H1 (cell line): ENCODE measurements at regions not wholly inside any gene's neighbourhood (a gene's known extent, or its start where the extent isn't known, plus 50 kb on each side); places are given as distances from the start of the nearest gene placed in this dataset.

ENCODE experiments used
- CTCF ChIA-PET: fragments of 300-600 bp; sonication (Branson Sonifier 250); formaldehyde crosslinking; loops from one replicate; lab custom pipeline; 2021; ENCODE audit not compliant: partially characterized antibody; lab: Charles Lee
- POLR2A ChIA-PET: fragments of 300-600 bp; sonication (Branson Sonifier 250); formaldehyde crosslinking; loops from one replicate; lab custom pipeline; 2021; ENCODE audit warnings: inconsistent platforms; ENCODE audit not compliant: partially characterized antibody; lab: Charles Lee
- DNase-seq, 2 experiments: peaks; one replicate each; pipeline versions ENCODE4 v3.0.0 to v3.0.0-alpha.2; 2010 to 2022; ENCODE audit warnings: low spot score in 2 of 2, low read depth in 1 of 2, mixed read lengths in 1 of 2
- FAIRE-seq: peaks from 2 replicates; lab custom pipeline; 2011; peaks lifted over from hg19 to GRCh38; lab: Jason Lieb, UNC
- H2AFZ ChIP-seq: 2 replicates; pipeline ENCODE4 v1.8.1; 2012; ENCODE audit warnings: low read length, inconsistent platforms
- H2AK5ac ChIP-seq: 2 replicates; pipeline ENCODE4 v1.6.1; 2013; ENCODE audit warnings: low read depth, low read length
- H2BK120ac ChIP-seq: replicated peaks from 2 replicates; pipeline ENCODE3; 2013; ENCODE audit warnings: low read depth, low read length, inconsistent platforms
- H2BK12ac ChIP-seq: 2 replicates; pipeline ENCODE4 v1.6.1; 2013; ENCODE audit warnings: low read depth, low read length
- H2BK15ac ChIP-seq: 2 replicates; pipeline ENCODE4 v1.6.1; 2013; ENCODE audit warnings: low read length
- H2BK20ac ChIP-seq: 2 replicates; pipeline ENCODE4 v1.6.1; 2013; ENCODE audit warnings: low read length
- H2BK5ac ChIP-seq: 2 replicates; pipeline ENCODE4 v1.6.1; 2013; ENCODE audit warnings: low read depth, low read length
- H3K14ac ChIP-seq: 2 replicates; pipeline ENCODE4 v1.6.1; 2013; ENCODE audit warnings: inconsistent platforms; ENCODE audit not compliant: insufficient read length
- H3K18ac ChIP-seq: 2 replicates; pipeline ENCODE4 v1.6.1; 2013; ENCODE audit warnings: low read length; ENCODE audit errors: extremely low read depth
- H3K23ac ChIP-seq: 2 replicates; pipeline ENCODE4 v1.6.1; 2013; ENCODE audit warnings: inconsistent platforms; ENCODE audit not compliant: insufficient read length
- H3K23me2 ChIP-seq: 2 replicates; pipeline ENCODE4 v1.6.1; 2013; ENCODE audit warnings: low read depth, low read length
- H3K27ac ChIP-seq: 2 replicates; pipeline ENCODE4 v1.6.1; 2011; ENCODE audit warnings: low read depth, low read length, inconsistent platforms
- H3K27me3 ChIP-seq, 4 experiments: replicated peaks in 1 of 4; 1 replicate in 1 of 4; 2 replicates in 3 of 4; pipeline versions ENCODE4 v1.6.1 to v1.8.1; 2011 to 2013; ENCODE audit warnings: low read length in 3 of 4, mild to moderate bottlenecking in 3 of 4, inconsistent platforms in 2 of 4, mixed read lengths in 2 of 4, moderate library complexity in 1 of 4; ENCODE audit not compliant: control insufficient read depth in 3 of 4, insufficient read depth in 3 of 4; ENCODE audit errors: extremely low read depth in 1 of 4
- H3K36me3 ChIP-seq, 4 experiments: 2 replicates each; pipeline versions ENCODE4 v1.6.1 to v1.8.1; 2011 to 2013; ENCODE audit warnings: mild to moderate bottlenecking in 4 of 4, low read length in 3 of 4, moderate library complexity in 2 of 4, control low read depth in 1 of 4, inconsistent platforms in 1 of 4; ENCODE audit not compliant: insufficient read depth in 4 of 4, control insufficient read depth in 2 of 4
- H3K4ac ChIP-seq: replicated peaks from 2 replicates; pipeline ENCODE3; 2013; ENCODE audit warnings: low read length, low read depth, mixed read lengths, inconsistent platforms; ENCODE audit not compliant: insufficient read length
- H3K4me1 ChIP-seq, 4 experiments: replicated peaks in 1 of 4; 1 replicate in 1 of 4; 2 replicates in 3 of 4; pipeline versions ENCODE4 v1.6.1 to v1.8.1; 2011 to 2013; ENCODE audit warnings: low read length in 3 of 4, inconsistent platforms in 2 of 4, mixed read lengths in 1 of 4; ENCODE audit not compliant: insufficient read depth in 4 of 4, control insufficient read depth in 3 of 4
- H3K4me2 ChIP-seq, 2 experiments: 2 replicates each; pipeline versions ENCODE4 v1.6.1 to v1.8.1; 2011 to 2013; ENCODE audit warnings: low read depth in 2 of 2, low read length in 2 of 2, control low read depth in 1 of 2, inconsistent platforms in 1 of 2, mild to moderate bottlenecking in 1 of 2; ENCODE audit not compliant: insufficient read depth in 1 of 2
- H3K4me3 ChIP-seq, 4 experiments: fragments of 200-600, 300-600 bp in 1 of 4; sonication (generic), shearing (Covaris generic), sonication (Bioruptor Twin) in 1 of 4; 2 replicates each; pipeline versions ENCODE4 v1.5.1 to v1.8.1; 2011 to 2016; ENCODE audit warnings: low read length in 4 of 4, low read depth in 3 of 4, control low read depth in 2 of 4, inconsistent platforms in 2 of 4, mild to moderate bottlenecking in 2 of 4, mixed read lengths in 1 of 4, moderate library complexity in 1 of 4; ENCODE audit not compliant: insufficient read depth in 2 of 4; ENCODE audit errors: extremely low read depth in 1 of 4
- H3K56ac ChIP-seq: replicated peaks from 2 replicates; pipeline ENCODE3; 2013; ENCODE audit warnings: low read depth, mild to moderate bottlenecking, mixed read lengths, low read length, inconsistent platforms; ENCODE audit not compliant: insufficient read length
- H3K79me1 ChIP-seq: 2 replicates; pipeline ENCODE4 v1.6.1; 2013; ENCODE audit warnings: low read depth, low read length, control low read depth
- H3K79me2 ChIP-seq, 2 experiments: 2 replicates each; pipeline versions ENCODE4 v1.6.1 to v1.8.1; 2012 to 2013; ENCODE audit warnings: low read length in 2 of 2, mild to moderate bottlenecking in 2 of 2, inconsistent platforms in 1 of 2; ENCODE audit not compliant: insufficient read depth in 2 of 2, control insufficient read depth in 1 of 2
- H3K9ac ChIP-seq, 4 experiments: replicated peaks in 1 of 4; 1 replicate in 1 of 4; 2 replicates in 3 of 4; pipeline versions ENCODE4 v1.6.1 to v1.8.1; 2011 to 2013; ENCODE audit warnings: low read depth in 3 of 4, low read length in 3 of 4, control low read depth in 2 of 4, mild to moderate bottlenecking in 2 of 4, moderate library complexity in 2 of 4, inconsistent platforms in 1 of 4; ENCODE audit errors: extremely low read depth in 1 of 4
- H3K9me3 ChIP-seq, 2 experiments: 2 replicates each; pipeline versions ENCODE4 v1.6.1 to v1.8.1; 2012 to 2013; ENCODE audit warnings: mild to moderate bottlenecking in 2 of 2, moderate library complexity in 2 of 2, control low read depth in 1 of 2, inconsistent platforms in 1 of 2, low read depth in 1 of 2, low read length in 1 of 2, mixed read lengths in 1 of 2; ENCODE audit not compliant: insufficient read depth in 2 of 2
- H4K20me1 ChIP-seq, 2 experiments: replicated peaks in 1 of 2; 2 replicates each; pipeline versions ENCODE3 to v1.8.1; 2011 to 2013; ENCODE audit warnings: inconsistent platforms in 2 of 2, low read length in 2 of 2, mild to moderate bottlenecking in 1 of 2; ENCODE audit not compliant: insufficient read depth in 2 of 2, control insufficient read depth in 1 of 2
- H4K5ac ChIP-seq: 2 replicates; pipeline ENCODE4 v1.6.1; 2013; ENCODE audit warnings: low read length, low read depth, mixed read lengths, inconsistent platforms; ENCODE audit not compliant: insufficient read length
- H4K8ac ChIP-seq: 2 replicates; pipeline ENCODE4 v1.8.0; 2013; ENCODE audit warnings: mild to moderate bottlenecking, moderate library complexity, low read length, inconsistent platforms; ENCODE audit not compliant: insufficient read depth; ENCODE audit errors: extremely low read depth
- H4K91ac ChIP-seq: replicated peaks from 2 replicates; pipeline ENCODE3; 2013; ENCODE audit warnings: low read length, mixed read lengths, inconsistent platforms; ENCODE audit not compliant: insufficient read length
- CHD2 ChIP-seq: IDR thresholded peaks from 2 replicates; pipeline ENCODE4 v1.6.1; 2012; ENCODE audit warnings: low read length, improper control_type of control experiment
- KDM1A ChIP-seq: fragments of 200-600, 300-600 bp; sonication (generic); IDR thresholded peaks from 2 replicates; pipeline ENCODE4 v1.7.1; 2016; ENCODE audit warnings: mild to moderate bottlenecking, low read length, borderline replicate concordance
- WGBS, 2 experiments: shearing (Covaris generic) in 1 of 2; methylation state at CpG; one replicate each; pipeline versions ENCODE4 v1.1.6 to v1.1.7; 2013 to 2015; ENCODE audit warnings: low lambda C conversion rate in 2 of 2, mixed read lengths in 2 of 2, inconsistent platforms in 1 of 2, low coverage in 1 of 2, missing lambda C conversion rate in 1 of 2; ENCODE audit not compliant: insufficient replicate concordance in 2 of 2, insufficient coverage in 1 of 2, insufficient read length in 1 of 2; ENCODE audit errors: extremely low coverage in 1 of 2, missing lambda C conversion rate in 1 of 2; 5-methylcytosine and 5-hydroxymethylcytosine counted together

DNA sequence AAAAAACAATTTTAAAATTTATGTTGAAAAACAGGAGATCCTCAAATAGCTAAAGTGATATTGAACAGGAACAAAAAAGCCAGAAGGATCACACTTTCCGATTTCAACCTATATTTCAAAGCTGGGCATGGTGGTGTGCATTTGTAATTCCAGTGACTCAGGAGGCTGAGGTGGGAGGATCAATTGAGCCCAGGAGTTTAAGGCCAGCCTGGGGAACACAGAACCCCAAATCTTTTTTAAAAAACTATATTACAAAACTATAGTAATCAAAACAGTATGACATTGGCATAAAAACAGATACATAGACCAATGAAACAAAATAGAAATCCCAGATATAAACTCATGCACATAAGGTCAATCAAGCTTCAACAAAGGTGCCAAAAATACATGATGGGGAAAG lies 68.4 kb downstream of the MEX3B start:
- H3K27me3 ChIP-seq, result no peaks in the 10 kb centered on the region
- peaks cover 0 to 6% of the 10 kb centered on the region in 2 experiments; a peak in 2 of 4 replicates for H3K9me3 ChIP-seq
- no peaks in the 10 kb centered on the region for H4K20me1 ChIP-seq
- no peak overlapping the region for H3K4ac ChIP-seq
- no peak overlapping the region for H3K23ac ChIP-seq
- H3K27ac ChIP-seq, result no peak overlapping the region
- H3K36me3 ChIP-seq, result peaks cover 0 to 3% (median 0%) of the 10 kb centered on the region in 4 experiments; a peak in 1 of 8 replicates
- H2BK5ac ChIP-seq, result no peak overlapping the region
- no peak overlapping the region for H2AK5ac ChIP-seq
- H2BK20ac ChIP-seq, result no peak overlapping the region
- no peak overlapping the region for H3K4me2 ChIP-seq
- no peak overlapping the region for H2BK120ac ChIP-seq
- POLR2A ChIA-PET, result no interaction called here
- no peaks in the 10 kb centered on the region for H3K4me1 ChIP-seq
- H2BK12ac ChIP-seq, result no peak overlapping the region
- WGBS, 2 experiments, result 100% methylated on average over 1 of the region's 1 CpG; no CpG with 5 or more reads in 1 of the 2 experiments
- no peak overlapping the region for H3K56ac ChIP-seq
- no peak overlapping the region for H2AFZ ChIP-seq
- no peaks in the 10 kb centered on the region; the same call in 1 of the 2 replicates for H3K23me2 ChIP-seq
- no peak overlapping the region for H3K18ac ChIP-seq
- H4K91ac ChIP-seq, result no peak overlapping the region
- H3K9ac ChIP-seq, result no peak overlapping the region
- CTCF ChIA-PET, result no interaction called here
- DNase-seq, result no peak
- no peak overlapping the region for H2BK15ac ChIP-seq
- H4K8ac ChIP-seq, result no peak overlapping the region
- H3K14ac ChIP-seq, result no peak overlapping the region
- no peak overlapping the region for H3K4me3 ChIP-seq
- TF ChIP-seq CHD2 (no peak), KDM1A (0 out of 2 replicates have a peak, but pooled peaks have one; percentile 24)
- TF ChIP-seq, all 59 proteins: peak for 1
- Histone ChIP-seq H3K79me1 (no peaks in the 10 kb centered on the region), H3K79me2 (peaks cover 0 to 3% of the 10 kb centered on the region in 2 experiments; a peak in 1 of 4 replicates), H4K5ac (no peak overlapping the region)
- no peak for FAIRE-seq
